ENCODE measurements at regions not wholly inside any gene's neighbourhood (a gene's known extent, or its start where the extent isn't known, plus 50 kb on each side); places are given as distances from the start of the nearest gene placed in this dataset.

DNA sequence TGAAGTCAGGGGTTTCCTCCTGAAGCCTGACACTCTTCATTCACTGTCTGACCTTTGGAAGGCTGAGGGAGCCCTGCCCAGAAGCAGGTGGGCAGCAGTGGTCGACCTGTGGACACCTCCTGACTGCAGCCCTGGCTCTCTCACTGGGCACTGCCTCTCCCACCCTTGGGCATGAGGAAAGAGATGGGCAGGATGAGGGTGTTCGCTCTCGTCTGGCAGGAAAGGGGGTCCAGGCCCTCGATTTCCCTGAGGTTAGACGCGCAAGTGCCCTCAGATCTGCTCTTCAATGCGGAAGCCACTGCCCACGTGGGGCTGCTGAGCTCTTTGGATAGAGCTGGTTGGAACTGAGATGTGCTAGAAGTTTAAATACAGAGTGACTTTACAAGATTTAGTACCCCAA, 171.9 kb downstream of the AHSP start:
- Histone ChIP-seq H2AFZ (ENCODE audit: low read depth, low read length, poor library complexity, severe bottlenecking) (no peak overlapping the region), H4K20me1 (ENCODE audit: insufficient read depth) (peaks cover 5% of the 10 kb centered on the region; the same call in 1 of the 2 replicates), H3K79me2 (ENCODE audit: insufficient read depth, low read length) (peaks cover 26% of the 10 kb centered on the region), H3K4me2 (ENCODE audit: low read length) (peak overlapping the region; percentile 81), H3K9me3 (ENCODE audit: control insufficient read depth in 1 of 2, insufficient read depth in 1 of 2, low read depth in 1 of 2, low read length in 2 of 2) (no peaks in the 10 kb centered on the region), H3K9me2 (ENCODE audit: insufficient read depth) (no peaks in the 10 kb centered on the region), H3K4me3 (replicated peaks in 1 of 2; ENCODE audit: low read depth in 1 of 2, low read length in 2 of 2) (peak overlapping the region in 1 of 2 experiments; percentile 92; a peak in 1 of 4 replicates), H3K27me3 (ENCODE audit: insufficient read depth, low read length) (no peaks in the 10 kb centered on the region), H3K9ac (ENCODE audit: low read length) (no peak overlapping the region), H3K4me1 (ENCODE audit: control insufficient read depth in 1 of 2, insufficient read depth in 2 of 2, low read length in 2 of 2) (peaks cover 8 to 15% of the 10 kb centered on the region in 2 experiments; a peak in 3 of 4 replicates), H3K36me3 (ENCODE audit: control insufficient read depth in 1 of 2, insufficient read depth in 2 of 2, low read length in 2 of 2) (peaks cover 11 to 16% of the 10 kb centered on the region in 2 experiments; a peak in 3 of 4 replicates), H3K27ac (ENCODE audit: low read depth, low read length) (no peak overlapping the region)
- RAD21 ChIA-PET (ENCODE audit: low non-redundant PET in 1 of 2, low total read pairs in 2 of 2, uncharacterized antibody in 2 of 2, unreplicated experiment in 2 of 2): no interaction called here
- DNase-seq (ENCODE audit: low read depth, low spot score) (no peak), ATAC-seq (no peak)
- CTCF ChIA-PET: no interaction called here
- TF ChIP-seq, protein P1, sequence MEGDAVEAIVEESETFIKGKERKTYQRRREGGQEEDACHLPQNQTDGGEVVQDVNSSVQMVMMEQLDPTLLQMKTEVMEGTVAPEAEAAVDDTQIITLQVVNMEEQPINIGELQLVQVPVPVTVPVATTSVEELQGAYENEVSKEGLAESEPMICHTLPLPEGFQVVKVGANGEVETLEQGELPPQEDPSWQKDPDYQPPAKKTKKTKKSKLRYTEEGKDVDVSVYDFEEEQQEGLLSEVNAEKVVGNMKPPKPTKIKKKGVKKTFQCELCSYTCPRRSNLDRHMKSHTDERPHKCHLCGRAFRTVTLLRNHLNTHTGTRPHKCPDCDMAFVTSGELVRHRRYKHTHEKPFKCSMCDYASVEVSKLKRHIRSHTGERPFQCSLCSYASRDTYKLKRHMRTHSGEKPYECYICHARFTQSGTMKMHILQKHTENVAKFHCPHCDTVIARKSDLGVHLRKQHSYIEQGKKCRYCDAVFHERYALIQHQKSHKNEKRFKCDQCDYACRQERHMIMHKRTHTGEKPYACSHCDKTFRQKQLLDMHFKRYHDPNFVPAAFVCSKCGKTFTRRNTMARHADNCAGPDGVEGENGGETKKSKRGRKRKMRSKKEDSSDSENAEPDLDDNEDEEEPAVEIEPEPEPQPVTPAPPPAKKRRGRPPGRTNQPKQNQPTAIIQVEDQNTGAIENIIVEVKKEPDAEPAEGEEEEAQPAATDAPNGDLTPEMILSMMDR (IDR thresholded peaks at IDR 0.05 in 2 of 3, conservative IDR thresholded peaks at IDR 0.05 in 1 of 3; ENCODE audit: borderline replicate concordance in 1 of 3, insufficient read depth in 1 of 3, low read depth in 2 of 3, low read length in 2 of 3): no peak
- TF ChIP-seq EZH2phosphoT487 (IDR thresholded peaks at IDR 0.05; ENCODE audit: borderline replicate concordance): no peak
- TF ChIP-seq, protein P2, sequence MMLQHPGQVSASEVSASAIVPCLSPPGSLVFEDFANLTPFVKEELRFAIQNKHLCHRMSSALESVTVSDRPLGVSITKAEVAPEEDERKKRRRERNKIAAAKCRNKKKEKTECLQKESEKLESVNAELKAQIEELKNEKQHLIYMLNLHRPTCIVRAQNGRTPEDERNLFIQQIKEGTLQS (IDR thresholded peaks at IDR 0.05): no peak
- TF ChIP-seq, protein P3, sequence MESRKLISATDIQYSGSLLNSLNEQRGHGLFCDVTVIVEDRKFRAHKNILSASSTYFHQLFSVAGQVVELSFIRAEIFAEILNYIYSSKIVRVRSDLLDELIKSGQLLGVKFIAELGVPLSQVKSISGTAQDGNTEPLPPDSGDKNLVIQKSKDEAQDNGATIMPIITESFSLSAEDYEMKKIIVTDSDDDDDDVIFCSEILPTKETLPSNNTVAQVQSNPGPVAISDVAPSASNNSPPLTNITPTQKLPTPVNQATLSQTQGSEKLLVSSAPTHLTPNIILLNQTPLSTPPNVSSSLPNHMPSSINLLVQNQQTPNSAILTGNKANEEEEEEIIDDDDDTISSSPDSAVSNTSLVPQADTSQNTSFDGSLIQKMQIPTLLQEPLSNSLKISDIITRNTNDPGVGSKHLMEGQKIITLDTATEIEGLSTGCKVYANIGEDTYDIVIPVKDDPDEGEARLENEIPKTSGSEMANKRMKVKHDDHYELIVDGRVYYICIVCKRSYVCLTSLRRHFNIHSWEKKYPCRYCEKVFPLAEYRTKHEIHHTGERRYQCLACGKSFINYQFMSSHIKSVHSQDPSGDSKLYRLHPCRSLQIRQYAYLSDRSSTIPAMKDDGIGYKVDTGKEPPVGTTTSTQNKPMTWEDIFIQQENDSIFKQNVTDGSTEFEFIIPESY (IDR thresholded peaks at IDR 0.05; ENCODE audit: extremely low read depth, insufficient replicate concordance, low read length): no peak
- TF ChIP-seq SRF (IDR thresholded peaks at IDR 0.05; ENCODE audit: low read depth): no peak
- TF ChIP-seq FOSL1 (IDR thresholded peaks at IDR 0.05; ENCODE audit: low read depth): no peak
- no peak for TF ChIP-seq EGR1 (IDR thresholded peaks at IDR 0.05; ENCODE audit: low read depth)
- no peak for TF ChIP-seq ZNF274 (IDR thresholded peaks at IDR 0.05; ENCODE audit: low read depth, low read length)
- no peak for TF ChIP-seq SP1 (IDR thresholded peaks at IDR 0.05; ENCODE audit: low read depth)
- TF ChIP-seq, protein P4, sequence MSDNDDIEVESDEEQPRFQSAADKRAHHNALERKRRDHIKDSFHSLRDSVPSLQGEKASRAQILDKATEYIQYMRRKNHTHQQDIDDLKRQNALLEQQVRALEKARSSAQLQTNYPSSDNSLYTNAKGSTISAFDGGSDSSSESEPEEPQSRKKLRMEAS (IDR thresholded peaks at IDR 0.05): no peak
- no peak for TF ChIP-seq ZFX (IDR thresholded peaks at IDR 0.05)
- no peak for TF ChIP-seq CBX3 (IDR thresholded peaks at IDR 0.05; ENCODE audit: low read depth)
- no peak for TF ChIP-seq YY1 (IDR thresholded peaks at IDR 0.05; ENCODE audit: extremely low read depth, insufficient replicate concordance, low read depth, low read length)
- TF ChIP-seq POLR2AphosphoS5 (IDR thresholded peaks at IDR 0.05; ENCODE audit: low read depth, low read length): no peak
- TF ChIP-seq SIN3A (IDR thresholded peaks at IDR 0.05; ENCODE audit: low read depth): no peak
- no peak for TF ChIP-seq JUND (IDR thresholded peaks at IDR 0.05)
- TF ChIP-seq RAD21 (IDR thresholded peaks at IDR 0.05; ENCODE audit: low read depth): no peak
- TF ChIP-seq EZH2 (IDR thresholded peaks at IDR 0.05): no peak
- TF ChIP-seq, protein P5, sequence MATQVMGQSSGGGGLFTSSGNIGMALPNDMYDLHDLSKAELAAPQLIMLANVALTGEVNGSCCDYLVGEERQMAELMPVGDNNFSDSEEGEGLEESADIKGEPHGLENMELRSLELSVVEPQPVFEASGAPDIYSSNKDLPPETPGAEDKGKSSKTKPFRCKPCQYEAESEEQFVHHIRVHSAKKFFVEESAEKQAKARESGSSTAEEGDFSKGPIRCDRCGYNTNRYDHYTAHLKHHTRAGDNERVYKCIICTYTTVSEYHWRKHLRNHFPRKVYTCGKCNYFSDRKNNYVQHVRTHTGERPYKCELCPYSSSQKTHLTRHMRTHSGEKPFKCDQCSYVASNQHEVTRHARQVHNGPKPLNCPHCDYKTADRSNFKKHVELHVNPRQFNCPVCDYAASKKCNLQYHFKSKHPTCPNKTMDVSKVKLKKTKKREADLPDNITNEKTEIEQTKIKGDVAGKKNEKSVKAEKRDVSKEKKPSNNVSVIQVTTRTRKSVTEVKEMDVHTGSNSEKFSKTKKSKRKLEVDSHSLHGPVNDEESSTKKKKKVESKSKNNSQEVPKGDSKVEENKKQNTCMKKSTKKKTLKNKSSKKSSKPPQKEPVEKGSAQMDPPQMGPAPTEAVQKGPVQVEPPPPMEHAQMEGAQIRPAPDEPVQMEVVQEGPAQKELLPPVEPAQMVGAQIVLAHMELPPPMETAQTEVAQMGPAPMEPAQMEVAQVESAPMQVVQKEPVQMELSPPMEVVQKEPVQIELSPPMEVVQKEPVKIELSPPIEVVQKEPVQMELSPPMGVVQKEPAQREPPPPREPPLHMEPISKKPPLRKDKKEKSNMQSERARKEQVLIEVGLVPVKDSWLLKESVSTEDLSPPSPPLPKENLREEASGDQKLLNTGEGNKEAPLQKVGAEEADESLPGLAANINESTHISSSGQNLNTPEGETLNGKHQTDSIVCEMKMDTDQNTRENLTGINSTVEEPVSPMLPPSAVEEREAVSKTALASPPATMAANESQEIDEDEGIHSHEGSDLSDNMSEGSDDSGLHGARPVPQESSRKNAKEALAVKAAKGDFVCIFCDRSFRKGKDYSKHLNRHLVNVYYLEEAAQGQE (IDR thresholded peaks at IDR 0.05; ENCODE audit: low read depth): no peak
- no TSS peak for BruUV-seq (replicated peaks)
- intact Hi-C loops (cut with micrococcal nuclease): loop anchor here (5.0 to 10.0 kb wide), 2 partner anchors 227 to 715 kb away; partner anchors contain the start of genes HSD3B7 and TGFB1I1
- POLR2A ChIA-PET: interaction anchor here (1.5 kb wide), 1 partner anchor 13 kb away, joined by 4 read pairs; a partner anchor contains a TSS

Measured in HCT116 (cell line).